Epithelial cell of esophagus (primary cell): ENCODE measurements at regions not wholly inside any gene's neighbourhood (a gene's known extent, or its start where the extent isn't known, plus 50 kb on each side); places are given as distances from the start of the nearest gene placed in this dataset.
A peak's percentile ranks its signal among the peaks of the same experiment; 100 is the strongest.

Experiments used
- DNase-seq: peaks from one replicate; pipeline ENCODE4 v3.0.0; 2010; ENCODE audit warnings: low read depth
- H3K4me3 ChIP-seq: 2 replicates; pipeline ENCODE4 v1.5.1; 2011; ENCODE audit warnings: mild to moderate bottlenecking, low read length, control low read depth
- TF ChIP-seq, protein P1 (sequence below): IDR thresholded peaks from 2 replicates; pipeline ENCODE4 v1.5.1; 2011; ENCODE audit warnings: low read depth, mild to moderate bottlenecking, low read length, control low read depth, inconsistent platforms; ENCODE audit not compliant: insufficient read depth; ENCODE audit errors: missing control alignments

DNA sequence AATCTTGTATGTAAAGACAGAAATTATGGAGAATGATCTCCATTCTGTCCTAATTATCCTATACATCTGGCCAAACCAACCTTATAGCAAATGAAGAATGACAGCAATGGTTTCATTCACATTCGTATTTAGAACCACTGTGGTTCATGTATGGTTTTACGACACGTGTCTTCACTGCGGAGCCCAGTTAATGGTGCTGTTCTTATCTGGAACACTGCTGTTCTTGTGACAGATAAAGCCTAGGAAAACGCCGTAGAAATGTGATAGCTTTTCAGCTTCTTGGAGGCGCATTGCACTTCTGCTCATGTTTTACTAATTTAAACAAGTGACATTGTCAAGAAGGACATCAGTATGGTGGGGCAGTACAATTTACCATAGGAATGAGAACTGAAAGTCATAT, 2266.4 kb upstream of the TENM3 start:
- TF ChIP-seq, protein P1, sequence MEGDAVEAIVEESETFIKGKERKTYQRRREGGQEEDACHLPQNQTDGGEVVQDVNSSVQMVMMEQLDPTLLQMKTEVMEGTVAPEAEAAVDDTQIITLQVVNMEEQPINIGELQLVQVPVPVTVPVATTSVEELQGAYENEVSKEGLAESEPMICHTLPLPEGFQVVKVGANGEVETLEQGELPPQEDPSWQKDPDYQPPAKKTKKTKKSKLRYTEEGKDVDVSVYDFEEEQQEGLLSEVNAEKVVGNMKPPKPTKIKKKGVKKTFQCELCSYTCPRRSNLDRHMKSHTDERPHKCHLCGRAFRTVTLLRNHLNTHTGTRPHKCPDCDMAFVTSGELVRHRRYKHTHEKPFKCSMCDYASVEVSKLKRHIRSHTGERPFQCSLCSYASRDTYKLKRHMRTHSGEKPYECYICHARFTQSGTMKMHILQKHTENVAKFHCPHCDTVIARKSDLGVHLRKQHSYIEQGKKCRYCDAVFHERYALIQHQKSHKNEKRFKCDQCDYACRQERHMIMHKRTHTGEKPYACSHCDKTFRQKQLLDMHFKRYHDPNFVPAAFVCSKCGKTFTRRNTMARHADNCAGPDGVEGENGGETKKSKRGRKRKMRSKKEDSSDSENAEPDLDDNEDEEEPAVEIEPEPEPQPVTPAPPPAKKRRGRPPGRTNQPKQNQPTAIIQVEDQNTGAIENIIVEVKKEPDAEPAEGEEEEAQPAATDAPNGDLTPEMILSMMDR, result no peak
- H3K4me3 ChIP-seq, result no peak overlapping the region
- no peak for DNase-seq

GRCh38 chr4:179977378-179977777, 2265.8 kb upstream of the TENM3 start:
- DNase-seq, result no peak
- TF ChIP-seq, protein P1, result no peak
- H3K4me3 ChIP-seq, result no peak overlapping the region

DNA sequence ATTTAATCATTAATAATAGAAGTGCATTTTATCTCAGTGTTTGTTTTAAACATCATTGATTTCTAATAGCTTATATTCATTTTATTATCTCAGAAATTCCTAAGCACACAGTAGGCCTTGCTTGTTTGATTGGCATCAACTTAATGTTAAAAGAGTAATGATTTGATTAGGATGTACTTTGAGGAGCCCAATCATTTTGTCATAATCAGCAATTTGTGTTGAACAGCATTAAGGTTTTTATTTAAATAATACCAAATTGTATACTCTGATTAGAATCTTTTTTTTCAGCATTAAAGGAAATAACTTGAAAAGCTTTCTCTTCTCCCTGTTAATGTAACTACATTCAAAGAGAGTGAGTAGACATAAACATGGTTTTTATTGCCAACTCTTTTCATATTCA, 2262.0 kb upstream of the TENM3 start:
- no peak for DNase-seq
- no peak overlapping the region for H3K4me3 ChIP-seq
- TF ChIP-seq, protein P1, result no peak

DNA sequence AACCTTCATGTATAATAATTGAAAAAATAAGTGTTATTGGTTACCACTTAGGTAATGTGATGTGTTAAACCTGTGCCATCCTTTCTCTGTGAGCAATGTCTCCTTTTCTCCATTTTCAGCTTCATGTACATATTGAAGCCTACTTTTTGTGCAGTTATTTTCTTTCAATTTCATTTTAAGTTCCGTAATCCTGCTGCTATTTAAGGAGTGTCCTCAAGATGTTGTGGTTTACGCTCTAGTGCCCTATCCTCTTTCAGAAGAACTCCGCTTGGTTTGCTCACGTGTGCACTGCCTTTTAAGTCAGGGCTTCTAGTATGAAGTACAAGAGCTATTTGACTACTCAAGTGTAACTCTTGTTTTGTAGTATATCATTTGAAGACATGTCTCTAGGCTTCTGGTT, 2253.2 kb upstream of the TENM3 start:
- H3K4me3 ChIP-seq, result no peak overlapping the region
- TF ChIP-seq, protein P1, result no peak
- DNase-seq, result no peak

- TF ChIP-seq, protein P1, result no peak
- peak; percentile 3 for DNase-seq
- H3K4me3 ChIP-seq, result no peak overlapping the region
Measured at GRCh38 chr4:180009316-180009715, 2233.9 kb upstream of the TENM3 start.

GRCh38 chr4:180028682-180029081, 2214.5 kb upstream of the TENM3 start:
- no peak overlapping the region for H3K4me3 ChIP-seq
- TF ChIP-seq, protein P1, result peak; percentile 38
- DNase-seq, result peak; percentile 60

DNA sequence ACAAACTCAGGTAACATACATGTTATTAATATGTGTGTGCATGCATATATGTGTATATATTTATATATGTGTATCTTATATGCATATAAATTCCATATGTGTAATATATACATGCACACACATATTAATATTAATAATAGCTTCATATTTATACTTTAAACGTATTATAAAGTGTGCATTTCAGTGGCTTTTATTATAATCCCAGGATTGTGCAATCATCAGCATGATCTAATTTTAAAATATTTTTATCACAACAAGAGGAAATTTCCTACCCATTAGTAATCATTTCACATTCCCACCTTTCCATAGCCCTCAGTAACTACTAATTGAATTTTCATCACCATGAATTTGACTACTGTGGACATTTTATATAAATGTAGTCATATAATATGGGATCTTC, 2211.9 kb upstream of the TENM3 start:
- DNase-seq, result peak; percentile 10
- TF ChIP-seq, protein P1, result no peak
- H3K4me3 ChIP-seq, result no peak overlapping the region
